Erythroblast (primary cell): ENCODE measurements at regions not wholly inside any gene's neighbourhood (a gene's known extent, or its start where the extent isn't known, plus 50 kb on each side); places are given as distances from the start of the nearest gene placed in this dataset.
"Not testable (repeated sequence)": the region's sequence is repeated elsewhere in the genome, so short reads cannot be mapped to it uniquely, and the experiment has no call there.

Experiments used
- DNase-seq, 2 experiments: peaks; one replicate each; lab custom pipeline; 2025; lab: John Stamatoyannopoulos, UW
- GATA1 ChIP-seq: IDR thresholded peaks from 2 replicates; pipeline ENCODE4 v1.6.1; 2011; ENCODE audit warnings: low read depth, mild to moderate bottlenecking, control low read depth, low read length, moderate library complexity
- POLR2A ChIP-seq: IDR thresholded peaks from 2 replicates; pipeline ENCODE4 v1.6.1; 2011; ENCODE audit warnings: mild to moderate bottlenecking, low read length

GRCh38 chr10:33886299-33886698, 551.8 kb upstream of the NRP1 start:
- TF ChIP-seq POLR2A (no peak), GATA1 (no peak)

GRCh38 chr10:33884604-33885003, 550.1 kb upstream of the NRP1 start:
- TF ChIP-seq GATA1 = no peak
- no peak for TF ChIP-seq POLR2A
- no peak for DNase-seq

More at GRCh38 chr10:33886299-33886698, 551.8 kb upstream of the NRP1 start:
- DNase-seq = no peak

- TF ChIP-seq POLR2A = no peak
- no peak for TF ChIP-seq GATA1
- DNase-seq = no peak
These were observed 549.4 kb upstream of the NRP1 start for GRCh38 chr10:33883881-33884280.

DNA sequence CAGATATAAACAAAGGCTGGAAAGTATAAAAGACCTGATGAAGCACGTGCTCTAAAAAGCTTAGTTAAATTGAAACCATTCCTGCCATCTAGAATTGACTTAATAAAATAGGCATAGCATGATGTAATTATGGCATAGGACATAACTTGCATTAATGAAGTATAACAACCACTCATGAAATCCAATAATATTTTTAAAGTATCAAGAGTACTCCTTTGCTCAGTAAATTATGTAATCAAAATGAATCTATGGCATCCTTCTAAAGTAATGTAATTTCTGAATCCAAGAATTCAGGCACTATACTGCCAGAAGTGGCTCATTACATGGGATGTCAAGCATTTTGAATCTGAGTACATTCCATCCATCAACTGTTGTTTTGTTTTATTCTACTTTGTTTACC, 548.5 kb upstream of the NRP1 start:
- DNase-seq = no peak
- no peak for TF ChIP-seq GATA1
- TF ChIP-seq POLR2A = no peak

DNA sequence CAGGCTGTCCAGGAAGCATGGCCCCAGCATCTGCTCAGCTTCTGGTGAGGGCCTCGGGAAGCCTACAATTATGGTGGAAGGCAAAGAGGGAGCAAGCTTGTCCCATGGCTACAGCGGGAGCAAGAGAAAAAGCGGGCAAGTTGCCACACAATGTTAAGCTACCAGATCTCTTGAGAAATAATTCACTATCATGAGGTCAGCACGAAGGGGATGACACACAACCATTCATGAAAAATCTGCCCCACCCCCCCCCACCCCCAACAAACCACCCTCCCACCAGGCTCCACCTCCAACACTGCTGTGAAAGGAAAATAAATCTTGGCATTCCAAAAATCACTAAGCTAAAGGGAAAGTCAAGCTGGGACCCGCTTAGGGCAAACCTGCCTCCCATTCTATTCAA, 545.8 kb upstream of the NRP1 start:
- TF ChIP-seq GATA1 (no peak), POLR2A (no peak)
- no peak for DNase-seq

DNA sequence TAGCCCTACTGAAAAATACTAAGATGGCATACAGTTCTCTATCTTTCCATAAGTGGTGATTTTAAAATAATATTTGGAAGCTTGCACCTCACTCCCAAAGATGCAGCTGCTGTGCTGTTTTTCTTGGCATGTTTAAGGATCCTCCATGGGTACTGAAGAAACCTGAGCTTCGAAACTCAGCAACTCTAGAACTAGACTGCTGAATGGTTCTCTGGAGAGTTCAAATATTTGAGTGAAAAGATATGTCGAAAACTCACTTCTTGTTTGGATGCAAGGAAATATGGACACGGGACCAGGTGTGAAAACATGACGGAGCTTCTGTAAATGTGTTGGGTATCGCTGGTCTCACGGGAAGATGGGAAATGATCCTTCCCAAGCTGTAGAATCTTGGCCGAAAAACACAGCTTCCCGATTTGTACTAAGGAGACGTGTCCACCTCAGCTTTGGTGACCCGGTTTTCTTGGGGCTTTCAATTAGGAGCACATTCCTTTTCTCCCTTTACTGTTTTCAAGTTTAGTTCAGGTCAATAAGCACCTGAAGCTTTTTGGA, 543.8 kb upstream of the NRP1 start:
- no peak for DNase-seq
- no peak for TF ChIP-seq GATA1
- TF ChIP-seq POLR2A = no peak

DNA sequence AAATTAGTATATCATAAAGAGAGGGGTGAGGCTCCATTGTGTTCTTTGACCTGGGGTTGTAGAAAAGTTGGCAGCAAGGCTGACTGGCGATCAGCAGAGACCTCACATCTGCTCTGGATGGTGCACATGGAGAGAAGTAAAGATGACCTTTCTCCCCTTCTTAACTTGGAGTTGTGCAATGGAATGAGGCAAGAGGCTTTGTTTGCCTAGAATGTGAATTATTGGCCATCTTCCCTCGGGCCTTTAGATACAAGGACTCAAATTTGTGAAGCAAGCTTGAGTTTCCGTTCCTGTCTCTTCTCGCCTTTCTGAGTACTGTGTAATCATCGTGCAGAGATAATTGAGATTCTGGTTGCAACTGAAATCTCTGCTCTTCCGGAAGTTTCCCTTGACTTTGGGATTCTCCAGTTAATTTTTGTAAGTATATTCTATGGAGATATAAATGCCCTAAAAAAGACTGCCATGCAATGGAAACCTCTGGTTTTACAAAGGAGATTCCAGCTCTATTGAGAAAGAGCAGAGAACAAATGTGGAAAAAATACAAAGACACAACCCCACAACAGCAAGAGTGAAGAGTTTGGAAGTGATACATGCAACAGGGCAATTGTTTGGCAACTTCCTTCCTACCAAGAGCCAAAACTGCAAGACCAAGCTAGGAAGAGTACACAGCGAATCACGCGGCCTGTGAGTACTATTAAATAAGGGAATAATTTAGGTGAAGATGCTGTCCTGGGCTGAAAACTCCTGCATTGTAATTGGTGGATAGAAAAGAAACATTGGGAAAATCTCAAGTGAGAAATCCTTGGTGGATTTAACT, 542.3 kb upstream of the NRP1 start:
- TF ChIP-seq POLR2A = no peak
- TF ChIP-seq GATA1 = no peak
- DNase-seq = no peak

DNA sequence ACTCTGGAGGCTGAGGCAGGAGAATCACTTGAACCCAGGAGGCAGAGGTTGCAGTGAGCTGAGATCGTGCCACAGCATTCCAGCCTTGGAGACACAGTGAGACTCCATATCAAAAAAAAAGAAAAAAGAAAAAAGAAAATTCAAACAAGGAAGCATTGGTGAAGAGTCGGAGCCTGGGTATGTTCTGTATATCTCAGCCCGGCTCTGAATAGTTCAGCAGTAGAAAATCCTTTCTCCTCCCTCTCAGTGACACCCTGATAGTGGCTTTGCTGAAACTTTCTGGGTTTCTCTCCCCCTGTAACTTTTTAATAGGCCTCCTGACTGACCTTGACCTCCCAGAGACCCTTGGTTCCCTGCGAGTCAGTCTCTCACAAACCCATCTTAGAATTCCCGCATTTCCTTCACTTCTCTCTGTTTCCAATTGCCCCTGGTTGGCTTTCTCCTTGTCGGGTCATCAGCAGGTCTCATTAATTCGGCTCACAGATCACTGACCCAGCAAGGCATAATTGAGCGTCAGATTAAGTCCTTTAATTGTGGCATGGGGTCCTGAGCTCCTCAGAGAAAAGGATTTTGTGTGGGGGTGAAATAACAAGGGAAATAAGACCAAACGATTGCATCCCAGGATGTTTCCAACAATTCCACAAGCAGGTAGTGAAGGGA, 541.6 kb upstream of the NRP1 start:
- TF ChIP-seq GATA1 (no peak), POLR2A (no peak)
- no peak for DNase-seq

- no peak for TF ChIP-seq GATA1
- TF ChIP-seq POLR2A = no peak
- no peak for DNase-seq
These were observed 536.8 kb upstream of the NRP1 start for GRCh38 chr10:33871061-33871956.

DNA sequence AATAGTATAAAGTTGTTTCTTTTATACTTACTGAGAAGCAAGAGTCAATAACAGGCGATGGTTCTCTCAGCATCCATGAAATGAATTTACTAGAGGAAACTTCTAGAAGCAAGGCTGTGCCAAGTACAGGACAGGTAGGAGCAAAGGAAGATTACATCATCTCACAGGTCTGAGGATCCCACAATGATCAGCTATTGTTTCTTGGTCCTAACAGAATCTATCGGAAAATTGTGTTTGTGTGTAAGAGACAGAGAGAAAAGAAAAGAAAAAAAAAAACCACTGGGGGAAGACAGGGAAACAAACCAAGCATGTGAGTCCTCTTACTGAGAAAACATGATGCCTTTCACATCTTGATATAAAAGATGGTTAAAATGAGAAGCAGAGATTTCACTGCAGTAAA, 535.0 kb upstream of the NRP1 start:
- DNase-seq = no peak
- TF ChIP-seq GATA1 = no peak
- no peak for TF ChIP-seq POLR2A

- no peak for DNase-seq
- no peak for TF ChIP-seq POLR2A
- TF ChIP-seq GATA1 = no peak
These were observed 534.6 kb upstream of the NRP1 start for GRCh38 chr10:33869028-33869427.

- not testable (repeated sequence) for DNase-seq
These were observed 532.8 kb upstream of the NRP1 start for GRCh38 chr10:33867199-33867789.

- TF ChIP-seq GATA1 (no peak), POLR2A (no peak)
- DNase-seq = no peak
These were observed 528.9 kb upstream of the NRP1 start for GRCh38 chr10:33863352-33863751.
